HEK293 (cell line): ENCODE measurements at regions not wholly inside any gene's neighbourhood (a gene's known extent, or its start where the extent isn't known, plus 50 kb on each side); places are given as distances from the start of the nearest gene placed in this dataset.

Source experiments
- KLF9 ChIP-seq: fragments of 450-650 bp; formaldehyde crosslinking; IDR thresholded peaks from 2 replicates; pipeline ENCODE4 v1.5.1; 2016; ENCODE audit warnings: missing biosample characterization, missing genetic modification characterization, low read depth
- ZBTB1 ChIP-seq: fragments of 450-650 bp; formaldehyde crosslinking; IDR thresholded peaks from 2 replicates; pipeline ENCODE4 v1.5.1; 2016; ENCODE audit warnings: missing biosample characterization, missing genetic modification characterization
- ZBTB44 ChIP-seq: fragments of 450-650 bp; IDR thresholded peaks from 2 replicates; pipeline ENCODE4 v1.5.1; 2018; ENCODE audit warnings: missing biosample characterization, mild to moderate bottlenecking, missing genetic modification characterization
- ZNF513 ChIP-seq: fragments of 450-650 bp; IDR thresholded peaks from 2 replicates; pipeline ENCODE4 v1.5.1; 2018; ENCODE audit warnings: missing biosample characterization, missing genetic modification characterization
- ZNF776 ChIP-seq: fragments of 450-650 bp; formaldehyde crosslinking; IDR thresholded peaks from 2 replicates; pipeline ENCODE4 v1.5.0; 2017; ENCODE audit warnings: missing biosample characterization, missing genetic modification characterization, borderline replicate concordance
- ZXDB ChIP-seq: fragments of 450-650 bp; formaldehyde crosslinking; IDR thresholded peaks from 2 replicates; pipeline ENCODE4 v1.5.1; 2016; ENCODE audit warnings: missing biosample characterization, missing genetic modification characterization
- TF ChIP-seq, protein P1 (sequence below): fragments of 450-650 bp; formaldehyde crosslinking; IDR thresholded peaks from 2 replicates; pipeline ENCODE4 v1.5.1; 2016; ENCODE audit warnings: missing biosample characterization, missing genetic modification characterization
- TF ChIP-seq, protein P2 (sequence below): fragments of 450-650 bp; formaldehyde crosslinking; IDR thresholded peaks from 2 replicates; pipeline ENCODE4 v1.5.1; 2016; ENCODE audit warnings: missing biosample characterization, missing genetic modification characterization

DNA sequence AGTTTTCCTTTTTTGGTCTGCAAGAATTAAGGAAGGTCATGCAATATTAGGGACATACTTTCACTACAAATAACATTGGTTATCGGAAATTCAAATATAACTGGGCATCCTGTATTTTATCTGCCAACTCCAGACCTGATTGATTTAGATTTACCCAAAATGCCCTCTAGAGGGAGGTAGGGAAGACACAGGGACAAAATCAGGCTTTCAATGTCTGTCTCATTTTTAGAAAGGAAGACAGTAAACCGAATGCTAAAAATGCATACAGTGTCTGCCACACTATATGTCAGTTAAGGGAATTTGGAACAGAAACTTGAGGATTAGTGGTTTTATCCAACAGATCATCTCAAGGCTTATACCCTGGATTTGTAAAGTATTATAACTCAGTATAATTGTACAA is 161.7 kb upstream of the SOX9 start:
- TF ChIP-seq ZBTB1 = no peak
- TF ChIP-seq ZXDB (tag by site-specific recombination) = no peak
- no peak for TF ChIP-seq ZBTB44
- no peak for TF ChIP-seq KLF9
- TF ChIP-seq, protein P1, sequence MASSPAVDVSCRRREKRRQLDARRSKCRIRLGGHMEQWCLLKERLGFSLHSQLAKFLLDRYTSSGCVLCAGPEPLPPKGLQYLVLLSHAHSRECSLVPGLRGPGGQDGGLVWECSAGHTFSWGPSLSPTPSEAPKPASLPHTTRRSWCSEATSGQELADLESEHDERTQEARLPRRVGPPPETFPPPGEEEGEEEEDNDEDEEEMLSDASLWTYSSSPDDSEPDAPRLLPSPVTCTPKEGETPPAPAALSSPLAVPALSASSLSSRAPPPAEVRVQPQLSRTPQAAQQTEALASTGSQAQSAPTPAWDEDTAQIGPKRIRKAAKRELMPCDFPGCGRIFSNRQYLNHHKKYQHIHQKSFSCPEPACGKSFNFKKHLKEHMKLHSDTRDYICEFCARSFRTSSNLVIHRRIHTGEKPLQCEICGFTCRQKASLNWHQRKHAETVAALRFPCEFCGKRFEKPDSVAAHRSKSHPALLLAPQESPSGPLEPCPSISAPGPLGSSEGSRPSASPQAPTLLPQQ = no peak
- TF ChIP-seq ZNF513 (tag by site-specific recombination) = no peak
- no peak for TF ChIP-seq ZNF776 (tag by site-specific recombination)
- TF ChIP-seq, protein P2, sequence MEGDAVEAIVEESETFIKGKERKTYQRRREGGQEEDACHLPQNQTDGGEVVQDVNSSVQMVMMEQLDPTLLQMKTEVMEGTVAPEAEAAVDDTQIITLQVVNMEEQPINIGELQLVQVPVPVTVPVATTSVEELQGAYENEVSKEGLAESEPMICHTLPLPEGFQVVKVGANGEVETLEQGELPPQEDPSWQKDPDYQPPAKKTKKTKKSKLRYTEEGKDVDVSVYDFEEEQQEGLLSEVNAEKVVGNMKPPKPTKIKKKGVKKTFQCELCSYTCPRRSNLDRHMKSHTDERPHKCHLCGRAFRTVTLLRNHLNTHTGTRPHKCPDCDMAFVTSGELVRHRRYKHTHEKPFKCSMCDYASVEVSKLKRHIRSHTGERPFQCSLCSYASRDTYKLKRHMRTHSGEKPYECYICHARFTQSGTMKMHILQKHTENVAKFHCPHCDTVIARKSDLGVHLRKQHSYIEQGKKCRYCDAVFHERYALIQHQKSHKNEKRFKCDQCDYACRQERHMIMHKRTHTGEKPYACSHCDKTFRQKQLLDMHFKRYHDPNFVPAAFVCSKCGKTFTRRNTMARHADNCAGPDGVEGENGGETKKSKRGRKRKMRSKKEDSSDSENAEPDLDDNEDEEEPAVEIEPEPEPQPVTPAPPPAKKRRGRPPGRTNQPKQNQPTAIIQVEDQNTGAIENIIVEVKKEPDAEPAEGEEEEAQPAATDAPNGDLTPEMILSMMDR = no peak
